Esophagus squamous epithelium (tissue), 5 donors: ENCODE measurements at regions not wholly inside any gene's neighbourhood (a gene's known extent, or its start where the extent isn't known, plus 50 kb on each side); places are given as distances from the start of the nearest gene placed in this dataset.

ENCODE experiments used
- DNase-seq: peaks from one replicate; lab custom pipeline; 2025; lab: John Stamatoyannopoulos, UW
- H3K27ac ChIP-seq, 4 donors: fragments of 200-600 bp; sonication (generic); one replicate each; pipeline ENCODE4 v1.5.1; 2016 to 2019; ENCODE audit warnings: mild to moderate bottlenecking in 1 of 4
- H3K27me3 ChIP-seq, 4 donors: fragments of 200-600 bp; sonication (generic); 1 replicate in 3 of 4; 2 replicates in 1 of 4; pipeline versions ENCODE4 v1.5.1 to v1.6.0; 2017 to 2021; ENCODE audit warnings: antibody characterized with exemption in 1 of 4
- H3K36me3 ChIP-seq, 3 donors: fragments of 200-600 bp; sonication (generic); one replicate each; pipeline ENCODE4 v1.5.1; 2016 to 2019
- H3K4me1 ChIP-seq, 3 donors: fragments of 200-600 bp; sonication (generic); one replicate each; pipeline ENCODE4 v1.5.1; 2017 to 2019
- H3K4me3 ChIP-seq, 4 donors: fragments of 200-600 bp; sonication (generic); 1 replicate in 3 of 4; 2 replicates in 1 of 4; pipeline ENCODE4 v1.5.1; 2016 to 2019; ENCODE audit warnings: mild to moderate bottlenecking in 2 of 4, moderate library complexity in 1 of 4
- H3K9me3 ChIP-seq, 3 donors: fragments of 200-600 bp; sonication (generic); one replicate each; pipeline ENCODE4 v1.5.1; 2016 to 2019
- CTCF ChIP-seq, 6 experiments: fragments of 450-650 bp in 4 of 6; fragments of 200-600 bp in 2 of 6; sonication (generic) in 2 of 6; IDR thresholded peaks; one replicate each; pipeline ENCODE4 v1.5.1; 2016 to 2019; ENCODE audit warnings: antibody characterized with exemption in 6 of 6, mild to moderate bottlenecking in 4 of 6, moderate library complexity in 4 of 6
- POLR2A ChIP-seq, 4 donors: fragments of 450-650 bp; IDR thresholded peaks; one replicate each; pipeline ENCODE4 v1.6.1; 2017; ENCODE audit warnings: antibody characterized with exemption in 4 of 4, mild to moderate bottlenecking in 4 of 4, moderate library complexity in 3 of 4
- WGBS, 2 donors: methylation state at CpG; one replicate each; pipeline ENCODE4 v1.1.5; 2018; 5-methylcytosine and 5-hydroxymethylcytosine counted together
- intact Hi-C: fragments of 100-400 bp; cut with DNase I; formaldehyde crosslinking; loops from one replicate; pipeline ENCODE4 v1.15.0; 2022
- donor health status: DM: yes; HTN: yes; CAD: no.

DNA sequence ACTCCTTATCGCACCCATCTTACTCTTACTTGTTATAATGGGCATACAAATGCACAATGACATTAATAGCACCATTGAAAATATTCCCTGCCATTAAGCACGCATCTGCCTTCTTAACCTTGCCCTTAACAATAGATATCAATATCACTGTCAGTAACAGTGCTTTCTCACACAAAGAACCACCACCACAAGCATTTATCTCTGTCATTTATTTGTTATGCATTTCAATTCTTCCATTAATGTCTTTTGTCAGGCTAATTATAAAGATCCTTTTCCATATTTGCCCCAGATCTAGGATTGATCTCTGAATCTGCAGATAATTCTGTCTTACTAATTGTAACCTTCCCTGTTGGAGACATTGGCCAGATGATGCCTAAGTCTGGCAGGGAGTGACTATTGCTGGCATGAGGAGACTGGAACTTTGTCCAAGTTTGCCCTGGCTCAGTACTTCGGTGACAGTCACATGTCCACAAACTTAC, 419.6 kb upstream of the TGFBR2 start:
- peaks cover 0 to 11% (median 0%) of the 10 kb centered on the region in 3 donors for H3K4me1 ChIP-seq
- no peaks in the 10 kb centered on the region for H3K9me3 ChIP-seq
- intact Hi-C loops: loop anchor here (10.0 kb wide), 1 partner anchor 508 kb away; no protein-coding TSS in a partner anchor
- H3K27me3 ChIP-seq: peaks cover 0 to 5% (median 0%) of the 10 kb centered on the region in 4 donors
- H3K27ac ChIP-seq: no peak overlapping the region
- no peak overlapping the region for H3K4me3 ChIP-seq
- 77 to 80% methylated on average over 2 to 3 of the region's 3 CpGs for WGBS, 2 donors
- no peak for DNase-seq
- no peak for TF ChIP-seq CTCF (IDR thresholded peaks at IDR 0.05)
- TF ChIP-seq POLR2A (IDR thresholded peaks at IDR 0.05): no peak
- H3K36me3 ChIP-seq: no peaks in the 10 kb centered on the region

GRCh38 chr3:30187366-30187765, 419.0 kb upstream of the TGFBR2 start:
- DNase-seq: no peak
- 76 to 80% methylated on average over 2 of the region's 2 CpGs for WGBS, 2 donors
- no peak overlapping the region for H3K4me3 ChIP-seq
- H3K9me3 ChIP-seq: no peaks in the 10 kb centered on the region
- H3K27me3 ChIP-seq: peaks cover 0 to 5% (median 0%) of the 10 kb centered on the region in 4 donors
- no peak overlapping the region for H3K27ac ChIP-seq
- TF ChIP-seq CTCF (IDR thresholded peaks at IDR 0.05) (no peak), POLR2A (IDR thresholded peaks at IDR 0.05) (no peak)
- no peaks in the 10 kb centered on the region for H3K36me3 ChIP-seq
- peaks cover 0 to 11% (median 0%) of the 10 kb centered on the region in 3 donors for H3K4me1 ChIP-seq
- intact Hi-C loops: loop anchor here (10.0 kb wide), 1 partner anchor 507 kb away; no protein-coding TSS in a partner anchor

- TF ChIP-seq POLR2A (IDR thresholded peaks at IDR 0.05): no peak
- no peak for TF ChIP-seq CTCF (IDR thresholded peaks at IDR 0.05)
- H3K36me3 ChIP-seq: no peaks in the 10 kb centered on the region
- no peak overlapping the region for H3K27ac ChIP-seq
- H3K9me3 ChIP-seq: no peaks in the 10 kb centered on the region
- H3K27me3 ChIP-seq: peaks cover 0 to 5% (median 0%) of the 10 kb centered on the region in 4 donors
- 22 to 58% methylated on average over 1 of the region's 1 CpG for WGBS, 2 donors
- H3K4me3 ChIP-seq: no peak overlapping the region
- H3K4me1 ChIP-seq: peaks cover 0 to 11% (median 0%) of the 10 kb centered on the region in 3 donors
- intact Hi-C loops: loop anchor here (10.0 kb wide), 1 partner anchor 506 kb away; no protein-coding TSS in a partner anchor
- no peak for DNase-seq
Measured at GRCh38 chr3:30188713-30189112, 417.7 kb upstream of the TGFBR2 start.

DNA sequence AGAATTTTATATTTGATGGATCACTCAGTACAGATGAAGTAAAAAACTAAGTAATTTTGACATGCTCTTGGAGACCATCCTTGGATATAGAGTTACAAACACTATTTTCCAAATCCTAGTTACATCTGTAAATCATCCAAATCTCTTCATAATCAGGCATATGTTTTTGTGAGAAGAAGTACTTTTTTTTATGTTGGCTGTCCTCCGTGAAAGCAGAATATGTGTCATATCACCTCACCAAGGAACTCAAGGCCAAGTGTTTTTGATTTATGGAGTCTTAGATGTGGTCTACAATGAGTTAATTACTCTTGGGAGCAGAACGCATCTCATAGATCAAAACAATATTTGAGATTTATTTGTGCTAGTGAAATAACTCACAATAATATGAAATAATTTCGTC, 416.5 kb upstream of the TGFBR2 start:
- no peak overlapping the region for H3K4me3 ChIP-seq
- H3K36me3 ChIP-seq: no peaks in the 10 kb centered on the region
- no peak for DNase-seq
- peaks cover 0 to 11% (median 0%) of the 10 kb centered on the region in 3 donors for H3K4me1 ChIP-seq
- H3K9me3 ChIP-seq: no peaks in the 10 kb centered on the region
- peaks cover 0 to 5% (median 0%) of the 10 kb centered on the region in 4 donors for H3K27me3 ChIP-seq
- H3K27ac ChIP-seq: no peak overlapping the region
- WGBS, 2 donors: 46% methylated on average over 3 of the region's 3 CpGs
- intact Hi-C loops: loop anchor here (10.0 kb wide), 1 partner anchor 505 kb away; no protein-coding TSS in a partner anchor
- no peak for TF ChIP-seq POLR2A (IDR thresholded peaks at IDR 0.05)
- TF ChIP-seq CTCF (IDR thresholded peaks at IDR 0.05): no peak

GRCh38 chr3:30193625-30194044, 412.8 kb upstream of the TGFBR2 start:
- Histone ChIP-seq H3K36me3 (no peaks in the 10 kb centered on the region), H3K27me3 (no peaks in the 10 kb centered on the region), H3K4me1 (peaks cover 0 to 9% (median 0%) of the 10 kb centered on the region in 3 donors), H3K4me3 (no peak overlapping the region), H3K9me3 (no peaks in the 10 kb centered on the region), H3K27ac (no peak overlapping the region)
- intact Hi-C loops: no loop called here
- DNase-seq: no peak
- WGBS, 2 donors: 17 to 49% methylated on average over 2 of the region's 2 CpGs
- TF ChIP-seq POLR2A (IDR thresholded peaks at IDR 0.05) (no peak), CTCF (IDR thresholded peaks at IDR 0.05) (no peak)
